Sigmoid colon (tissue), 6 donors: ENCODE measurements at regions not wholly inside any gene's neighbourhood (a gene's known extent, or its start where the extent isn't known, plus 50 kb on each side); places are given as distances from the start of the nearest gene placed in this dataset.

Source experiments
- DNase-seq: peaks from one replicate; pipeline ENCODE4 v3.0.0-alpha.2; 2019
- H3K27ac ChIP-seq, 4 donors: fragments of 200-600 bp; sonication (generic); one replicate each; pipeline ENCODE4 v1.5.1; 2016 to 2019; ENCODE audit warnings: mild to moderate bottlenecking in 1 of 4
- H3K27me3 ChIP-seq, 3 donors: fragments of 200-600 bp; sonication (generic); one replicate each; pipeline ENCODE4 v1.5.1; 2019; ENCODE audit warnings: mild to moderate bottlenecking in 1 of 3
- H3K36me3 ChIP-seq, 4 donors: fragments of 200-600 bp; sonication (generic); one replicate each; pipeline ENCODE4 v1.5.1; 2016 to 2019
- H3K4me1 ChIP-seq, 4 donors: fragments of 200-600 bp; sonication (generic); one replicate each; pipeline ENCODE4 v1.5.1; 2017 to 2019
- H3K4me3 ChIP-seq, 4 donors: fragments of 200-600 bp; sonication (generic); one replicate each; pipeline ENCODE4 v1.5.1; 2017 to 2019; ENCODE audit warnings: mild to moderate bottlenecking in 2 of 4, moderate library complexity in 1 of 4
- H3K9me3 ChIP-seq, 4 donors: fragments of 200-600 bp in 3 of 4; sonication (generic) in 3 of 4; one replicate each; pipeline versions ENCODE4 v1.5.1 to v1.6.1; 2013 to 2019
- CTCF ChIP-seq, 4 experiments: fragments of 450-650 bp in 3 of 4; fragments of 200-600 bp in 1 of 4; IDR thresholded peaks; one replicate each; pipeline ENCODE4 v1.5.1; 2016 to 2019; ENCODE audit warnings: antibody characterized with exemption in 4 of 4, mild to moderate bottlenecking in 3 of 4, moderate library complexity in 2 of 4
- EP300 ChIP-seq, 4 donors: sonication (generic); formaldehyde crosslinking; IDR thresholded peaks; one replicate each; pipeline ENCODE4 v1.6.1; 2017; ENCODE audit warnings: antibody characterized with exemption in 4 of 4
- POLR2A ChIP-seq, 2 donors: fragments of 450-650 bp; IDR thresholded peaks; one replicate each; pipeline ENCODE4 v1.6.1; 2016; ENCODE audit warnings: antibody characterized with exemption in 2 of 2, mild to moderate bottlenecking in 2 of 2, moderate library complexity in 2 of 2
- POLR2AphosphoS5 ChIP-seq, 4 donors: sonication (generic); formaldehyde crosslinking; IDR thresholded peaks; one replicate each; pipeline ENCODE4 v1.6.1; 2017; ENCODE audit warnings: antibody characterized with exemption in 4 of 4
- WGBS, 2 donors: extraction: QIAGEN DNeasy Blood & Tissue Kit; methylation state at CpG; one replicate each; pipeline ENCODE4 v1.1.7; 2013; 5-methylcytosine and 5-hydroxymethylcytosine counted together
- intact Hi-C: fragments of 100-400 bp; cut with DNase I; formaldehyde crosslinking; loops from one replicate; pipeline ENCODE4 v1.15.1; 2023
- donor health status: healthy with polysubstance abuse.
- donor health status: healthy.

- Histone ChIP-seq H3K4me1 (no peaks in the 10 kb centered on the region), H3K27me3 (no peaks in the 10 kb centered on the region), H3K9me3 (no peaks in the 10 kb centered on the region), H3K4me3 (no peak overlapping the region), H3K36me3 (no peaks in the 10 kb centered on the region), H3K27ac (no peak overlapping the region)
- intact Hi-C loops = loop anchor here (2.0 kb wide), 1 partner anchor 217 kb away; no protein-coding TSS in a partner anchor
- DNase-seq = no peak
- TF ChIP-seq EP300 (IDR thresholded peaks at IDR 0.05) (no peak), CTCF (IDR thresholded peaks at IDR 0.05) (peak in 1 of 4 experiments; percentile 4)
- WGBS, 2 donors = 33 to 50% methylated on average over 6 of the region's 6 CpGs
These were observed 1793.7 kb upstream of the TENM3 start for GRCh38 chr4:180449395-180449956.

GRCh38 chr4:180455226-180455625, 1788.0 kb upstream of the TENM3 start:
- WGBS, 2 donors = 18 to 58% methylated on average over 3 of the region's 3 CpGs
- Histone ChIP-seq H3K36me3 (no peaks in the 10 kb centered on the region), H3K4me1 (no peaks in the 10 kb centered on the region), H3K9me3 (no peaks in the 10 kb centered on the region), H3K27me3 (no peaks in the 10 kb centered on the region), H3K27ac (no peak overlapping the region), H3K4me3 (no peak overlapping the region)
- intact Hi-C loops = no loop called here
- DNase-seq = no peak
- TF ChIP-seq POLR2AphosphoS5 (IDR thresholded peaks at IDR 0.05) = no peak
- no peak for TF ChIP-seq CTCF (IDR thresholded peaks at IDR 0.05)
- no peak for TF ChIP-seq EP300 (IDR thresholded peaks at IDR 0.05)
- no peak for TF ChIP-seq POLR2A (IDR thresholded peaks at IDR 0.05)

GRCh38 chr4:180456928-180457327, 1786.3 kb upstream of the TENM3 start:
- H3K4me1 ChIP-seq = no peaks in the 10 kb centered on the region
- H3K27ac ChIP-seq = no peak overlapping the region
- no peak for DNase-seq
- H3K9me3 ChIP-seq = no peaks in the 10 kb centered on the region
- no peak overlapping the region for H3K4me3 ChIP-seq
- WGBS, 2 donors = 86 to 89% methylated on average over 12 of the region's 12 CpGs
- H3K36me3 ChIP-seq = no peaks in the 10 kb centered on the region
- no peaks in the 10 kb centered on the region for H3K27me3 ChIP-seq
- intact Hi-C loops = no loop called here
- TF ChIP-seq EP300 (IDR thresholded peaks at IDR 0.05) = no peak
- TF ChIP-seq POLR2A (IDR thresholded peaks at IDR 0.05) = no peak
- TF ChIP-seq POLR2AphosphoS5 (IDR thresholded peaks at IDR 0.05) = no peak
- no peak for TF ChIP-seq CTCF (IDR thresholded peaks at IDR 0.05)

GRCh38 chr4:180462116-180462515, 1781.1 kb upstream of the TENM3 start:
- intact Hi-C loops = no loop called here
- Histone ChIP-seq H3K27me3 (no peaks in the 10 kb centered on the region), H3K27ac (no peak overlapping the region), H3K4me3 (no peak overlapping the region), H3K4me1 (no peaks in the 10 kb centered on the region), H3K36me3 (no peaks in the 10 kb centered on the region), H3K9me3 (no peaks in the 10 kb centered on the region)
- WGBS, 2 donors = 94% methylated on average over 6 of the region's 6 CpGs
- no peak for DNase-seq
- TF ChIP-seq CTCF (IDR thresholded peaks at IDR 0.05) (no peak), POLR2AphosphoS5 (IDR thresholded peaks at IDR 0.05) (no peak), EP300 (IDR thresholded peaks at IDR 0.05) (no peak), POLR2A (IDR thresholded peaks at IDR 0.05) (no peak)

GRCh38 chr4:180465364-180465763, 1777.8 kb upstream of the TENM3 start:
- no peak overlapping the region for H3K4me3 ChIP-seq
- intact Hi-C loops = no loop called here
- no peak for DNase-seq
- no peaks in the 10 kb centered on the region for H3K27me3 ChIP-seq
- H3K4me1 ChIP-seq = no peaks in the 10 kb centered on the region
- WGBS, 2 donors = 88 to 90% methylated on average over 3 of the region's 3 CpGs
- TF ChIP-seq POLR2AphosphoS5 (IDR thresholded peaks at IDR 0.05) (no peak), EP300 (IDR thresholded peaks at IDR 0.05) (no peak), POLR2A (IDR thresholded peaks at IDR 0.05) (no peak), CTCF (IDR thresholded peaks at IDR 0.05) (no peak)
- H3K36me3 ChIP-seq = no peaks in the 10 kb centered on the region
- H3K27ac ChIP-seq = no peak overlapping the region
- no peaks in the 10 kb centered on the region for H3K9me3 ChIP-seq
